HG03432 (cell line): ENCODE measurements at regions not wholly inside any gene's neighbourhood (a gene's known extent, or its start where the extent isn't known, plus 50 kb on each side); places are given as distances from the start of the nearest gene placed in this dataset.
A peak's percentile ranks its signal among the peaks of the same experiment; 100 is the strongest.

ENCODE experiments used
- ATAC-seq: cut with Tn5 transposase; IDR thresholded peaks from one replicate; pipeline ENCODE4 v1.9.1; 2021; ENCODE audit warnings: mild to moderate bottlenecking, moderate library complexity; ENCODE audit not compliant: unreplicated experiment

GRCh38 chr1:207971331-207972219, 60.6 kb upstream of the CD34 start:
- no peak for ATAC-seq

GRCh38 chr1:207970329-207971233, 59.7 kb upstream of the CD34 start:
- no peak for ATAC-seq

- ATAC-seq: no peak
Measured at GRCh38 chr1:207969528-207969927, 58.6 kb upstream of the CD34 start.

GRCh38 chr1:207968521-207969009, 57.6 kb upstream of the CD34 start:
- no peak for ATAC-seq

GRCh38 chr1:207967703-207968102, 56.8 kb upstream of the CD34 start:
- ATAC-seq: no peak

- ATAC-seq: no peak
Measured at GRCh38 chr1:207966521-207966920, 55.6 kb upstream of the CD34 start.

GRCh38 chr1:207965392-207966387, 54.8 kb upstream of the CD34 start:
- ATAC-seq: no peak

GRCh38 chr1:207964195-207964966, 53.5 kb upstream of the CD34 start:
- ATAC-seq: no peak

- peak; percentile 91 for ATAC-seq
Measured at GRCh38 chr1:207963427-207964194, 52.7 kb upstream of the CD34 start.

- ATAC-seq: peak; percentile 34
Measured at GRCh38 chr1:207962716-207963426, 51.9 kb upstream of the CD34 start.
